ENCODE measurements at regions not wholly inside any gene's neighbourhood (a gene's known extent, or its start where the extent isn't known, plus 50 kb on each side); places are given as distances from the start of the nearest gene placed in this dataset.

DNA sequence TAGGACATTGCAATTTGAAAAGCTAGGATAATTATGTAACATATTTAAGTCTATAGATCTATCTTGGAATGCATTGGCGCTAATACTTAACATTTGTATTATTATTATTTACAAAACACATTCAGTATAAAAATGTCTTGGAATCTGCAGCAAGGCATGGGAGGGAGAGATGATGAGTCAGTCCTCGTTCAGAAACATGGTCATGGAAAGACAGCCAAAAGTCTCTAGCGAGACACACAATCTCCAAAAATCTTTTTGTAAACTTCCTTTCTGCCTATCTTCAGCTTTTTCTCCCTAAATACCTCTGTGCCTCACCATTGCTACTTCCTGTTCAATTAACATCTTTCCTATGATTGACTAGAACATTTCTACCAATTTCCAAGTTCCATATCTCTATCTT is 188.4 kb upstream of the CACNA2D1 start:
- no peaks in the 10 kb centered on the region for H3K9me3 ChIP-seq
- intact Hi-C loops (cut with DNase I) = no loop called here
- no peaks in the 10 kb centered on the region for H3K27me3 ChIP-seq
- 72 to 78% methylated on average over 3 of the region's 3 CpGs for WGBS, 2 donors
- no peak overlapping the region for H3K4me3 ChIP-seq (replicated peaks in 1 of 3)
- TF ChIP-seq, protein P1, sequence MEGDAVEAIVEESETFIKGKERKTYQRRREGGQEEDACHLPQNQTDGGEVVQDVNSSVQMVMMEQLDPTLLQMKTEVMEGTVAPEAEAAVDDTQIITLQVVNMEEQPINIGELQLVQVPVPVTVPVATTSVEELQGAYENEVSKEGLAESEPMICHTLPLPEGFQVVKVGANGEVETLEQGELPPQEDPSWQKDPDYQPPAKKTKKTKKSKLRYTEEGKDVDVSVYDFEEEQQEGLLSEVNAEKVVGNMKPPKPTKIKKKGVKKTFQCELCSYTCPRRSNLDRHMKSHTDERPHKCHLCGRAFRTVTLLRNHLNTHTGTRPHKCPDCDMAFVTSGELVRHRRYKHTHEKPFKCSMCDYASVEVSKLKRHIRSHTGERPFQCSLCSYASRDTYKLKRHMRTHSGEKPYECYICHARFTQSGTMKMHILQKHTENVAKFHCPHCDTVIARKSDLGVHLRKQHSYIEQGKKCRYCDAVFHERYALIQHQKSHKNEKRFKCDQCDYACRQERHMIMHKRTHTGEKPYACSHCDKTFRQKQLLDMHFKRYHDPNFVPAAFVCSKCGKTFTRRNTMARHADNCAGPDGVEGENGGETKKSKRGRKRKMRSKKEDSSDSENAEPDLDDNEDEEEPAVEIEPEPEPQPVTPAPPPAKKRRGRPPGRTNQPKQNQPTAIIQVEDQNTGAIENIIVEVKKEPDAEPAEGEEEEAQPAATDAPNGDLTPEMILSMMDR (IDR thresholded peaks at IDR 0.05) = no peak
- TF ChIP-seq POLR2A (IDR thresholded peaks at IDR 0.05) = no peak
- DNase-seq = no peak
- no peaks in the 10 kb centered on the region for H3K36me3 ChIP-seq
- no peaks in the 10 kb centered on the region for H3K4me1 ChIP-seq
- no peak overlapping the region for H3K27ac ChIP-seq

DNA sequence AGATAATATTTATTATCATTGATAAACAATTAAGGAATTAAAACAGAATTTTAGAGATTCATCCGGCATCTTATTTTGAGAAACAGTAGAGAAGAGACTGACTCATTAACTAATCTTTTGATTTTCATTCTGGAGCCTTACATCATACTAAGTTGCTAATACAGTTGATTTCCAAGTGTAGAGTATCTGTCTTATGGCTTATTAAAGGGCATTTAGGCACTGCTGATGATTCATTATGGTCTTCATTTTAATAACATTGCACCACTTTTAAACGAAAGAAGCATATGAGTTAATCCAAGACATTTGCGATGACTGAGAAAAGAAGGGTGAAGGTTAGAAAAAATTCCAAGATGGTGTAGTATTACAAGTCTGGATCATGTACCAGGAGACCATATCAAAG is 186.0 kb upstream of the CACNA2D1 start:
- Histone ChIP-seq H3K4me1 (no peaks in the 10 kb centered on the region), H3K9me3 (no peaks in the 10 kb centered on the region), H3K27me3 (no peaks in the 10 kb centered on the region), H3K27ac (no peak overlapping the region), H3K4me3 (replicated peaks in 1 of 3) (no peak overlapping the region), H3K36me3 (no peaks in the 10 kb centered on the region)
- intact Hi-C loops (cut with DNase I) = no loop called here
- no peak for TF ChIP-seq POLR2A (IDR thresholded peaks at IDR 0.05)
- TF ChIP-seq, protein P1 (IDR thresholded peaks at IDR 0.05) = no peak
- no peak for DNase-seq
- WGBS, 2 donors = 86 to 93% methylated on average over 3 of the region's 3 CpGs

DNA sequence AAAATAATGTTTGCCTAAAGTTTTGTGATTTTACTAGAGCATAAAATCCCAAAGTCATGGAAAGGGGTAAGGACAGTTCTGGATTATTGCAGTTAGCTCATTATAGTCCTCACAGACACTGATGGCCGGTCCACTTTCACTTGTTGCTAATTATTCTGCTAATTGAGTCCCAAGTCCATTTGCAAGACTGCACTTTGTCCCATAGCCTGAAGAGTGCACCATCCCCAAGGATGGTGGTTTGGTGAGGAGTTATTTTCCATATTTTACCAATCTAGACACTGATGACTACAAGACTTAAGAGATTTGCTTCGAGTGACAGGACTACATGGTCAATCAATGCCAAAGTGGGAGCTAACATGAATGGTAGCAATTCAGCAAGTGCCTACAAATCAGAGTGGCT is 181.8 kb upstream of the CACNA2D1 start:
- H3K4me3 ChIP-seq (replicated peaks in 1 of 3) = no peak overlapping the region
- 83 to 91% methylated on average over 2 of the region's 2 CpGs for WGBS, 2 donors
- no peaks in the 10 kb centered on the region for H3K27me3 ChIP-seq
- no peak overlapping the region for H3K27ac ChIP-seq
- intact Hi-C loops (cut with DNase I) = no loop called here
- no peaks in the 10 kb centered on the region for H3K9me3 ChIP-seq
- DNase-seq = no peak
- H3K36me3 ChIP-seq = no peaks in the 10 kb centered on the region
- no peak for TF ChIP-seq POLR2A (IDR thresholded peaks at IDR 0.05)
- TF ChIP-seq, protein P1 (IDR thresholded peaks at IDR 0.05) = no peak
- no peaks in the 10 kb centered on the region for H3K4me1 ChIP-seq

DNA sequence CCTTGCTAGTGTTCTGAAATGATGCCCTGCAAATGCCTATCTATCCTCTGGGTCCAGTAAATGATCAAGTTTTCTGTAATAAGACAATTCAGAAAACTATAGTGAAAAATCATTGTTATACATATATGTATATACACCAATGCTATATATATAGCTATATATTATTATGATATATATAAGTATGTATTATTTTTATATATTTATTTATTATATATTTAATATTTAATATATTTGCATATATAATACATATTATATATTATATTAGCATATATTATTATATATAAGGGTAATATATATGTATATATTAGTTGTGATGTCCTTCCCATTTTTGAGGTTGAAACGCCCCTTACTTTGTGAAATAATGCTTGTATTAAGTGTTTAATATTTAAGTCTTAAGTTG is 181.4 kb upstream of the CACNA2D1 start:
- Histone ChIP-seq H3K9me3 (no peaks in the 10 kb centered on the region), H3K4me1 (no peaks in the 10 kb centered on the region), H3K27me3 (no peaks in the 10 kb centered on the region), H3K27ac (no peak overlapping the region), H3K36me3 (no peaks in the 10 kb centered on the region), H3K4me3 (replicated peaks in 1 of 3) (no peak overlapping the region)
- WGBS, 2 donors = 92 to 95% methylated on average over 1 of the region's 1 CpG
- DNase-seq = no peak
- TF ChIP-seq, protein P1 (IDR thresholded peaks at IDR 0.05) = no peak
- TF ChIP-seq POLR2A (IDR thresholded peaks at IDR 0.05) = no peak
- intact Hi-C loops (cut with DNase I) = no loop called here

DNA sequence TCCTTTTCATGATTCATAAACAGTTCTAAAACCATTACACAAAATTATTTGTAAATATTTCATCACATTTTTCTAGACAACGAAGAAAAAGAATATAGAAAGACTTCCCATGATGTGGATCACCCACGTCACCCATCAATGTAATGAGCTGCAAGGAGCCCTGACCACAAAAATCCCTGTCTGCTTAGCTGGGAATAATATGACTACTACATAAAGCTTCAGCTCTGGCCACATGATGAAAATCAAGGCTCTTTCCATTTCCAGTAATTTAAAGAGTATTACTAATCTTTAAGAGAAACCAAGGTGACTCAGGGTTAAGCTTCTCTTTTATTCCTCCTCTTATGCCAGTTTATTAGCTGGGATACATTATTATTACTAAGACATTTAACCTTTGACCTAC is 180.8 kb upstream of the CACNA2D1 start:
- Histone ChIP-seq H3K27ac (no peak overlapping the region), H3K4me3 (replicated peaks in 1 of 3) (no peak overlapping the region), H3K36me3 (no peaks in the 10 kb centered on the region), H3K27me3 (no peaks in the 10 kb centered on the region), H3K4me1 (no peaks in the 10 kb centered on the region), H3K9me3 (no peaks in the 10 kb centered on the region)
- TF ChIP-seq, protein P1 (IDR thresholded peaks at IDR 0.05) = no peak
- TF ChIP-seq POLR2A (IDR thresholded peaks at IDR 0.05) = no peak
- intact Hi-C loops (cut with DNase I) = no loop called here
- no peak for DNase-seq
- 83 to 93% methylated on average over 2 of the region's 2 CpGs for WGBS, 2 donors
